H9 (cell line): ENCODE measurements at regions not wholly inside any gene's neighbourhood (a gene's known extent, or its start where the extent isn't known, plus 50 kb on each side); places are given as distances from the start of the nearest gene placed in this dataset.
"Not testable (repeated sequence)": the region's sequence is repeated elsewhere in the genome, so short reads cannot be mapped to it uniquely, and the experiment has no call there.

Experiments used
- DNase-seq: peaks from one replicate; pipeline ENCODE4 v3.0.0-alpha.2; 2017
- H2AFZ ChIP-seq: one replicate; pipeline ENCODE4 v1.6.1; 2013; ENCODE audit warnings: mild to moderate bottlenecking, low read length, control low read depth, moderate library complexity
- H2AK5ac ChIP-seq: 2 replicates; pipeline ENCODE4 v1.6.1; 2013; ENCODE audit warnings: low read length, control low read depth, mixed read lengths; ENCODE audit not compliant: insufficient read length
- H2BK120ac ChIP-seq: one replicate; pipeline ENCODE4 v1.6.1; 2013; ENCODE audit warnings: low read depth, mild to moderate bottlenecking, low read length, control low read depth, inconsistent platforms; ENCODE audit not compliant: poor library complexity, severe bottlenecking
- H2BK12ac ChIP-seq: 2 replicates; pipeline ENCODE4 v1.6.1; 2013; ENCODE audit warnings: low read length, control low read depth, mixed read lengths, low read depth; ENCODE audit not compliant: insufficient read length
- H2BK15ac ChIP-seq: 2 replicates; pipeline ENCODE4 v1.6.1; 2013; ENCODE audit warnings: low read depth, low read length, control low read depth
- H2BK20ac ChIP-seq: one replicate; pipeline ENCODE4 v1.6.1; 2013; ENCODE audit warnings: low read depth, mild to moderate bottlenecking, low read length, control low read depth, inconsistent platforms; ENCODE audit not compliant: poor library complexity, severe bottlenecking
- H2BK5ac ChIP-seq: 2 replicates; pipeline ENCODE4 v1.6.1; 2013; ENCODE audit warnings: low read length, control low read depth, mixed read lengths; ENCODE audit not compliant: insufficient read length
- H3K14ac ChIP-seq: 2 replicates; pipeline ENCODE4 v1.6.1; 2013; ENCODE audit warnings: low read length, control low read depth; ENCODE audit not compliant: insufficient read depth
- H3K18ac ChIP-seq: 2 replicates; pipeline ENCODE4 v1.6.1; 2013; ENCODE audit warnings: low read depth, mild to moderate bottlenecking, mixed read lengths, low read length, control low read depth; ENCODE audit not compliant: insufficient read length
- H3K23ac ChIP-seq: 2 replicates; pipeline ENCODE4 v1.6.1; 2013; ENCODE audit warnings: low read length, control low read depth, mixed read lengths, low read depth; ENCODE audit not compliant: insufficient read length
- H3K23me2 ChIP-seq: 2 replicates; pipeline ENCODE4 v1.6.1; 2013; ENCODE audit warnings: low read depth, mild to moderate bottlenecking, mixed read lengths, low read length, control low read depth; ENCODE audit not compliant: insufficient read length, poor library complexity, severe bottlenecking
- H3K27ac ChIP-seq: 2 replicates; pipeline ENCODE4 v1.5.1; 2013; ENCODE audit warnings: low read length, control low read depth, mixed read lengths, low read depth; ENCODE audit not compliant: insufficient read length
- H3K27me3 ChIP-seq: 2 replicates; pipeline ENCODE4 v1.6.1; 2013; ENCODE audit warnings: low read length, control low read depth, inconsistent platforms; ENCODE audit not compliant: insufficient read depth
- H3K4ac ChIP-seq: 2 replicates; pipeline ENCODE4 v1.6.1; 2013; ENCODE audit warnings: low read depth, mild to moderate bottlenecking, control low read depth, inconsistent platforms, low read length, moderate library complexity
- H3K4me1 ChIP-seq: 2 replicates; pipeline ENCODE4 v1.6.1; 2013; ENCODE audit warnings: low read length, control low read depth, inconsistent platforms; ENCODE audit not compliant: insufficient read depth
- H3K4me2 ChIP-seq: 2 replicates; pipeline ENCODE4 v1.6.1; 2013; ENCODE audit warnings: low read length, control low read depth, mixed read lengths; ENCODE audit not compliant: insufficient read length, insufficient read depth
- H3K56ac ChIP-seq: 2 replicates; pipeline ENCODE4 v1.6.1; 2013; ENCODE audit warnings: low read depth, mild to moderate bottlenecking, mixed read lengths, low read length, control low read depth; ENCODE audit not compliant: insufficient read length
- H3K79me1 ChIP-seq: 2 replicates; pipeline ENCODE4 v1.6.1; 2013; ENCODE audit warnings: low read depth, mild to moderate bottlenecking, moderate library complexity, low read length, control low read depth, inconsistent platforms; ENCODE audit not compliant: insufficient read depth, poor library complexity, severe bottlenecking
- H3K79me2 ChIP-seq: 2 replicates; pipeline ENCODE4 v1.6.1; 2013; ENCODE audit warnings: low read length, control low read depth, inconsistent platforms; ENCODE audit not compliant: insufficient read depth
- H3K9ac ChIP-seq: 2 replicates; pipeline ENCODE4 v1.6.1; 2013; ENCODE audit warnings: low read length, control low read depth, mixed read lengths; ENCODE audit not compliant: insufficient read length; ENCODE audit errors: extremely low read depth
- H3K9me3 ChIP-seq: one replicate; pipeline ENCODE4 v1.6.1; 2013; ENCODE audit warnings: low read depth, low read length, inconsistent platforms; ENCODE audit not compliant: control insufficient read depth
- H3T11ph ChIP-seq: one replicate; pipeline ENCODE4 v1.6.1; 2013; ENCODE audit warnings: mild to moderate bottlenecking, low read length, control low read depth, inconsistent platforms
- H4K20me1 ChIP-seq: one replicate; pipeline ENCODE4 v1.6.1; 2013; ENCODE audit not compliant: control insufficient read depth, insufficient read length, insufficient read depth
- H4K5ac ChIP-seq: 2 replicates; pipeline ENCODE4 v1.6.1; 2013; ENCODE audit warnings: low read depth, mild to moderate bottlenecking, mixed read lengths, low read length, control low read depth; ENCODE audit not compliant: insufficient read length
- H4K8ac ChIP-seq: replicated peaks from 2 replicates; pipeline ENCODE4 v1.6.1; 2013; ENCODE audit warnings: low read length, control low read depth, mixed read lengths, low read depth; ENCODE audit not compliant: insufficient read length
- H4K91ac ChIP-seq: 2 replicates; pipeline ENCODE4 v1.6.1; 2013; ENCODE audit warnings: low read depth, mild to moderate bottlenecking, moderate library complexity, mixed read lengths, low read length, control low read depth; ENCODE audit not compliant: insufficient read length
- H3K27ac Mint-ChIP-seq, 3 experiments: 2 replicates in 2 of 3; 3 replicates in 1 of 3; pipeline ENCODE4 v1.8.0; 2020 to 2021; ENCODE audit warnings: mixed read lengths in 3 of 3, mild to moderate bottlenecking in 1 of 3, moderate library complexity in 1 of 3
- H3K27me3 Mint-ChIP-seq: 2 replicates; pipeline ENCODE4 v1.8.0; 2021; ENCODE audit warnings: low read depth, mild to moderate bottlenecking, moderate library complexity, mixed read lengths
- H3K36me3 Mint-ChIP-seq, 3 experiments: 2 replicates in 2 of 3; 3 replicates in 1 of 3; pipeline ENCODE4 v1.8.0; 2020 to 2021; ENCODE audit warnings: low read depth in 3 of 3, mixed read lengths in 3 of 3; ENCODE audit not compliant: insufficient read depth in 1 of 3
- H3K4me1 Mint-ChIP-seq, 2 experiments: 2 replicates each; pipeline ENCODE4 v1.8.0; 2020; ENCODE audit warnings: mixed read lengths in 2 of 2
- H3K4me3 Mint-ChIP-seq, 2 experiments: 2 replicates in 1 of 2; 3 replicates in 1 of 2; pipeline ENCODE4 v1.8.0; 2020 to 2021; ENCODE audit warnings: mild to moderate bottlenecking in 2 of 2, mixed read lengths in 2 of 2, moderate library complexity in 1 of 2
- H3K9me3 Mint-ChIP-seq, 2 experiments: 2 replicates in 1 of 2; 3 replicates in 1 of 2; pipeline ENCODE4 v1.8.0; 2020; ENCODE audit warnings: mild to moderate bottlenecking in 2 of 2, mixed read lengths in 2 of 2, moderate library complexity in 1 of 2
- WGBS: extraction: QIAGEN DNeasy Blood & Tissue Kit; methylation state at CpG from one replicate; pipeline ENCODE4 v1.1.7; 2013; ENCODE audit warnings: missing lambda C conversion rate, low lambda C conversion rate, mixed read lengths; ENCODE audit not compliant: insufficient read length; ENCODE audit errors: extremely low coverage; 5-methylcytosine and 5-hydroxymethylcytosine counted together

DNA sequence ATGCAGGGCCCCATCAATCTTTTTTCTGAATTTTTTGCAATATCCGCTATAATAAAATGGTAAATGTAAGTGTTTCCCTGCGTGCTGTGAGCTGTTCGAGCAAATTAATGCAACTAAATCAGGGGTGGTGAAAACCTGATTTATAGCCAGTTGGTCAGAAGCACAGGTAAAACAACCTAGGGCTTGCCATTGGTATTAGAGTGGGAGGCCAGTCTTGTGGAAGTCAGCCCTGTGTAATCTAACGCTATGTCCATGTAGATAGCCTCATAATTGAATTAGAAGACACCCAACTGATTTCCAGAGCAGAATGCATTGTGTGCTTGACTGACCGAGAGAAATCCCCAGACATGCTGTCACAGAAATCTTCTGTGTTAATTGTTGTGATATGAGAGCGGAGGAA lies 126.8 kb upstream of the GPR39 start:
- H2BK12ac ChIP-seq, H2BK20ac ChIP-seq, H3K14ac ChIP-seq, H3K4me1 ChIP-seq, H4K91ac ChIP-seq, H3K79me1 ChIP-seq, H2AFZ ChIP-seq, H2AK5ac ChIP-seq, H3K27me3 Mint-ChIP-seq, H3K36me3 Mint-ChIP-seq, H3K4me3 Mint-ChIP-seq, H3K9me3 ChIP-seq, H3K4ac ChIP-seq, H3K9me3 Mint-ChIP-seq, H2BK5ac ChIP-seq, H3K23me2 ChIP-seq, H3K18ac ChIP-seq, H4K8ac ChIP-seq, H3K27ac Mint-ChIP-seq, H3K9ac ChIP-seq, H3T11ph ChIP-seq, H3K27ac ChIP-seq, DNase-seq, H4K20me1 ChIP-seq, H3K23ac ChIP-seq, H3K4me1 Mint-ChIP-seq, H2BK120ac ChIP-seq, H3K4me2 ChIP-seq, H4K5ac ChIP-seq, H3K79me2 ChIP-seq, H3K27me3 ChIP-seq, H2BK15ac ChIP-seq, H3K56ac ChIP-seq: not testable (repeated sequence)
- WGBS = no CpG with 5 or more reads among the region's 6 CpGs

GRCh38 chr2:132300592-132301378 lies 115.8 kb upstream of the GPR39 start:
- not testable (repeated sequence) for H3K27me3 Mint-ChIP-seq, H4K91ac ChIP-seq, H4K8ac ChIP-seq, H3K9me3 ChIP-seq, H3K18ac ChIP-seq, H3K9me3 Mint-ChIP-seq, H3K27ac Mint-ChIP-seq, H3K9ac ChIP-seq, DNase-seq, H3K4me3 Mint-ChIP-seq, H3K4ac ChIP-seq, H3K79me1 ChIP-seq, H3K4me1 Mint-ChIP-seq, H3K14ac ChIP-seq, H3K36me3 Mint-ChIP-seq, H3T11ph ChIP-seq, H2AFZ ChIP-seq, H3K27ac ChIP-seq, H3K56ac ChIP-seq, H2BK5ac ChIP-seq, H3K79me2 ChIP-seq, H4K5ac ChIP-seq, H3K27me3 ChIP-seq, H2BK15ac ChIP-seq, H2AK5ac ChIP-seq, H3K23me2 ChIP-seq, H3K23ac ChIP-seq, H2BK12ac ChIP-seq, H3K4me1 ChIP-seq, H3K4me2 ChIP-seq, H4K20me1 ChIP-seq, H2BK120ac ChIP-seq, H2BK20ac ChIP-seq
- WGBS = no CpG with 5 or more reads among the region's 2 CpGs
